KMS-11 (cell line): ENCODE measurements at regions not wholly inside any gene's neighbourhood (a gene's known extent, or its start where the extent isn't known, plus 50 kb on each side); places are given as distances from the start of the nearest gene placed in this dataset.

Experiments
- H2AFZ ChIP-seq: fragments of 200-600 bp; sonication (generic); 2 replicates; pipeline ENCODE4 v1.6.1; 2016; ENCODE audit warnings: antibody characterized with exemption, mixed run types, low read depth
- H3K27ac ChIP-seq: fragments of 200-600 bp; sonication (generic); 2 replicates; pipeline ENCODE4 v1.6.1; 2016; ENCODE audit warnings: mild to moderate bottlenecking, mixed run types
- H3K27me3 ChIP-seq: fragments of 200-600 bp; sonication (generic); 2 replicates; pipeline ENCODE4 v1.6.1; 2017; ENCODE audit warnings: mild to moderate bottlenecking, low read depth, mixed run types, moderate library complexity; ENCODE audit not compliant: insufficient read depth
- H3K36me3 ChIP-seq: fragments of 200-600 bp; sonication (generic); 2 replicates; pipeline ENCODE4 v1.6.1; 2017; ENCODE audit warnings: mild to moderate bottlenecking, mixed run types; ENCODE audit not compliant: insufficient read depth
- H3K4me1 ChIP-seq: fragments of 200-600 bp; sonication (generic); 2 replicates; pipeline ENCODE4 v1.6.1; 2016; ENCODE audit warnings: mild to moderate bottlenecking, low read depth, mixed run types; ENCODE audit not compliant: poor library complexity, severe bottlenecking
- H3K4me2 ChIP-seq: fragments of 200-600 bp; sonication (generic); 2 replicates; pipeline ENCODE4 v1.7.0; 2016; ENCODE audit warnings: mild to moderate bottlenecking, mixed run types
- H3K4me3 ChIP-seq: fragments of 200-600 bp; sonication (generic); IDR thresholded peaks from 2 replicates; pipeline ENCODE4 v1.6.1; 2017; ENCODE audit warnings: low read depth, low read length, mixed read lengths; ENCODE audit not compliant: insufficient read depth
- H3K79me2 ChIP-seq: fragments of 200-600 bp; sonication (generic); 2 replicates; pipeline ENCODE4 v1.6.1; 2016; ENCODE audit warnings: low read depth, mixed run types; ENCODE audit not compliant: insufficient read depth
- H3K9ac ChIP-seq: fragments of 200-600 bp; sonication (generic); 2 replicates; pipeline ENCODE4 v1.6.1; 2016; ENCODE audit warnings: mild to moderate bottlenecking, mixed run types
- H4K20me1 ChIP-seq: fragments of 200-600 bp; sonication (generic); 2 replicates; pipeline ENCODE4 v1.6.1; 2016; ENCODE audit warnings: mild to moderate bottlenecking, mixed run types; ENCODE audit not compliant: insufficient read depth
- TF ChIP-seq, protein P1 (sequence below): fragments of 200-600 bp; sonication (generic); conservative IDR thresholded peaks from 2 replicates; pipeline ENCODE4 v1.6.1; 2017; ENCODE audit warnings: low read depth, mild to moderate bottlenecking, antibody characterized with exemption, low read length, moderate library complexity, mixed read lengths

DNA sequence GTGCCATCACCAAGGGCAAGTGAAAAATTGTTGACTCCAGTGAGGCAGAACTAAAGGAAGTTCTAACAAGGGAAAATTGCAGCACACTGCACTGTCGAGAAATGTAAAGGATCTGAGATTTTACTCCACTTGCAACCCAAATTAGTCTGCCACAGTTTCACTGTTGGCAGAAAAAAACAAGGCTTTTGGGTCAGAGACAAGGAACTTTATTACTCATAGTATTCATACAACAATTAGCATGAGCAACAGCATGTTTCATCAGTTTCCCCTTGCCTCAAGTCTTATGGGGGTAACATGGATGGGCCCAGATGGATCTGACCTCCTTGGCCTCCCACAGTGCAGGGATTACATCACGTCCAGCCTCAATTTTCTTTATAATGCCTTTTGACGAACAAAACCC is 125.3 kb downstream of the LTN1 start:
- no peak overlapping the region for H3K4me3 ChIP-seq
- no peaks in the 10 kb centered on the region for H3K36me3 ChIP-seq
- no peaks in the 10 kb centered on the region for H3K27me3 ChIP-seq
- no peaks in the 10 kb centered on the region for H4K20me1 ChIP-seq
- no peaks in the 10 kb centered on the region for H3K4me1 ChIP-seq
- H3K79me2 ChIP-seq, result no peaks in the 10 kb centered on the region
- H3K9ac ChIP-seq, result no peak overlapping the region
- H3K27ac ChIP-seq, result no peak overlapping the region
- TF ChIP-seq, protein P1, sequence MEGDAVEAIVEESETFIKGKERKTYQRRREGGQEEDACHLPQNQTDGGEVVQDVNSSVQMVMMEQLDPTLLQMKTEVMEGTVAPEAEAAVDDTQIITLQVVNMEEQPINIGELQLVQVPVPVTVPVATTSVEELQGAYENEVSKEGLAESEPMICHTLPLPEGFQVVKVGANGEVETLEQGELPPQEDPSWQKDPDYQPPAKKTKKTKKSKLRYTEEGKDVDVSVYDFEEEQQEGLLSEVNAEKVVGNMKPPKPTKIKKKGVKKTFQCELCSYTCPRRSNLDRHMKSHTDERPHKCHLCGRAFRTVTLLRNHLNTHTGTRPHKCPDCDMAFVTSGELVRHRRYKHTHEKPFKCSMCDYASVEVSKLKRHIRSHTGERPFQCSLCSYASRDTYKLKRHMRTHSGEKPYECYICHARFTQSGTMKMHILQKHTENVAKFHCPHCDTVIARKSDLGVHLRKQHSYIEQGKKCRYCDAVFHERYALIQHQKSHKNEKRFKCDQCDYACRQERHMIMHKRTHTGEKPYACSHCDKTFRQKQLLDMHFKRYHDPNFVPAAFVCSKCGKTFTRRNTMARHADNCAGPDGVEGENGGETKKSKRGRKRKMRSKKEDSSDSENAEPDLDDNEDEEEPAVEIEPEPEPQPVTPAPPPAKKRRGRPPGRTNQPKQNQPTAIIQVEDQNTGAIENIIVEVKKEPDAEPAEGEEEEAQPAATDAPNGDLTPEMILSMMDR, result no peak
- H3K4me2 ChIP-seq, result no peak overlapping the region
- H2AFZ ChIP-seq, result no peak overlapping the region

DNA sequence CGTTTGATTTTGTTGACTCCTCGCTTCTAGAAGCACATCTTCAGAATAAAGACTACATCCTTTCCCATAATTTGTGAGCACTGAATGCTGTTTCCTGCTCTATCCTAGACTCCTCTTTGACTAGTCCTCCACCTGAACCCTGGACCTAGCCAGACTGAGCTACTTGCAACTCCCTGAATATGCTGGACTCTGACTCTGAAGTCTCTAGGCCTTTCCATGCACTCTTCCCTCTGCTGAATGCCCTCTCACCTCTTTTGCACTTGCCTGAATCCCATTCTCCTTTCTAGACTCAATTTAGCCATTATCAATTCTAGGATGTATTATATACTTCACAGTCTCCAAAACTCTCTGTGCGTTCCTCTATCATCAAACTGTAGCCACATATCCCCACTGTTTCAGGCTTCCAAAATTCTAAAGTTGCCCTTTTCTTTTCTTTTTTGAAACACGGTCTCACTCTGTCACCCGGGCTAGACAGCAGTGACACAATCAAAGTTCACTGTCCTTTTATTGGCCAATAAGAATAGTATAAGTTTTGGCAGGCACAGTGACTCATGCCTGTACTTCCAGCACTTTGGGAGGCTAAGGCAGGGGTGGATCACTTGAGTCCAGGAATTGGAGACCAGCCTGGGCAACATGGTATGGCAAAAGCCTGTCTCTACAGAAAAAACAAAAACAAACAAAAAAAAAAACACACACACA is 127.0 kb downstream of the LTN1 start:
- no peak overlapping the region for H3K4me3 ChIP-seq
- no peak overlapping the region for H2AFZ ChIP-seq
- no peaks in the 10 kb centered on the region for H3K79me2 ChIP-seq
- no peaks in the 10 kb centered on the region for H4K20me1 ChIP-seq
- TF ChIP-seq, protein P1, result no peak
- H3K36me3 ChIP-seq, result no peaks in the 10 kb centered on the region
- H3K27ac ChIP-seq, result no peak overlapping the region
- H3K27me3 ChIP-seq, result no peaks in the 10 kb centered on the region
- no peak overlapping the region for H3K4me2 ChIP-seq
- no peaks in the 10 kb centered on the region for H3K4me1 ChIP-seq
- H3K9ac ChIP-seq, result no peak overlapping the region

DNA sequence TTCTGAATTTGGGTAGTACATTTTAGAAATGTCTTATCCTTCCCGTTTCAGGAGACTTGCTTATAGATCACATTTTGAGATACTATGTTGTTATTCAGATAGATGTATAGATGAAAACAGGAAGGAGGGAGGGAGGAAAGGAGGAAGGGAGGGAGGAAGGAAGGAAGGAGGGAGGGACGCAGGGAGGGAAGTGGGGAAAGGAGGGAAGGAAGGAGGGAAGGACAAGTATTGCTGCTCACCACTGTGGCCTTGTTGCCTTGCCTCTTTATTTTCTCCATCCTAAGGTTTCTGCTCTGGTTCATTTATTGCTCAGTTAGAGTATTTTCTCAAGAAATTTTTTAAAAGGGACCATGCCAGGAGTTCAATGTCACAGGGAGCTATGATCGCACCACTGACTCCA is 134.3 kb downstream of the LTN1 start:
- Histone ChIP-seq H3K4me3 (no peak overlapping the region), H3K27ac (no peak overlapping the region), H3K4me2 (no peak overlapping the region), H3K36me3 (no peaks in the 10 kb centered on the region), H3K79me2 (no peaks in the 10 kb centered on the region), H3K9ac (no peak overlapping the region), H3K27me3 (no peaks in the 10 kb centered on the region), H4K20me1 (no peaks in the 10 kb centered on the region), H2AFZ (no peak overlapping the region), H3K4me1 (no peaks in the 10 kb centered on the region)
- TF ChIP-seq, protein P1, result no peak

DNA sequence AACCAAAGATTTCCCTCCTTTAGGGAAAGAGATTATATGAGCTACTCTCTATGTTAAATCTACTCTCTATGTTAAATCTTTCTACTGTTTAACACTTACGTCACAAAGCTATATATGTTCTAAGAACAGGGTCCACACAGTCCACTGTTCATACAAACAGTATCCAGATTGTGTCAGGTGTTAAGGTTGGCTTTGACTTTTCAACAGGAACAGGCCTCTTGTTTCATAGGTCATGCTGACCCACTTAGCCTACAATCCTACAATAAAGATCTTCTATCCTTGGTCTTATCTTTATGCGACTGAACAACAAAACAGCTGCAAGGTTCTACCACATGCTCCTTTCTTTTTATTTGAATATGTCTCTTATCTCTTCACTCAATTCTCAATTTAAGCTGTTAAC is 134.9 kb downstream of the LTN1 start:
- Histone ChIP-seq H3K79me2 (no peaks in the 10 kb centered on the region), H3K27ac (no peak overlapping the region), H3K4me1 (no peaks in the 10 kb centered on the region), H3K4me2 (no peak overlapping the region), H3K4me3 (no peak overlapping the region), H3K9ac (no peak overlapping the region), H3K27me3 (no peaks in the 10 kb centered on the region), H2AFZ (no peak overlapping the region), H4K20me1 (no peaks in the 10 kb centered on the region), H3K36me3 (no peaks in the 10 kb centered on the region)
- TF ChIP-seq, protein P1, result no peak
